HCT116 (cell line): ENCODE measurements at regions not wholly inside any gene's neighbourhood (a gene's known extent, or its start where the extent isn't known, plus 50 kb on each side); places are given as distances from the start of the nearest gene placed in this dataset.

Experiments
- ATAC-seq: fragments of 200-7000 bp; cut with Tn5 transposase; 2 replicates; pipeline ENCODE4 v1.9.1; 2020; ENCODE audit warnings: mild to moderate bottlenecking, moderate library complexity
- BruUV-seq: library from RNA; stranded (reverse); fragments of 400-500 nt; replicated peaks from 2 replicates; lab custom pipeline; 2021; lab: Mats Ljungman, UMichigan
- CTCF ChIA-PET: fragments of 300-600 bp; sonication (Branson Sonifier 250); formaldehyde crosslinking; loops from one replicate; lab custom pipeline; 2021; ENCODE audit warnings: antibody characterized with exemption; lab: Charles Lee
- POLR2A ChIA-PET: fragments of 300-600, 350-600 bp; sonication (Branson Sonifier 250); formaldehyde crosslinking; loops from one replicate; lab custom pipeline; 2021; ENCODE audit warnings: antibody characterized with exemption; lab: Charles Lee
- RAD21 ChIA-PET, 2 experiments: fragments of 300-600 bp; sonication (Branson Sonifier 250); formaldehyde crosslinking; loops; one replicate each; lab custom pipeline; 2023; ENCODE audit warnings: low total read pairs in 2 of 2; ENCODE audit not compliant: uncharacterized antibody in 2 of 2, unreplicated experiment in 2 of 2, low non-redundant PET in 1 of 2; lab: Charles Lee
- DNase-seq: peaks from one replicate; pipeline ENCODE4 v3.0.0-alpha.2; 2010; ENCODE audit warnings: low read depth, low spot score
- H2AFZ ChIP-seq: fragments of 200-600 bp; shearing (Covaris generic), sonication (generic); 2 replicates; pipeline ENCODE4 v1.6.1; 2017; ENCODE audit warnings: low read depth, mixed run types, mixed read lengths, antibody characterized with exemption, low read length; ENCODE audit not compliant: poor library complexity, severe bottlenecking
- H3K27ac ChIP-seq: 2 replicates; pipeline ENCODE4 v1.5.1; 2012; ENCODE audit warnings: low read depth, low read length
- H3K27me3 ChIP-seq: fragments of 200-600 bp; sonication (generic); 2 replicates; pipeline ENCODE4 v1.6.1; 2016; ENCODE audit warnings: mixed run types, low read length, mixed read lengths; ENCODE audit not compliant: insufficient read depth
- H3K36me3 ChIP-seq, 2 experiments: fragments of 200-500 bp in 1 of 2; fragments of 200-600 bp in 1 of 2; sonication (Bioruptor generic) in 1 of 2; sonication (generic) in 1 of 2; 2 replicates each; pipeline versions ENCODE4 v1.5.1 to v1.6.1; 2014 to 2016; ENCODE audit warnings: low read length in 2 of 2, inconsistent platforms in 1 of 2, mixed read lengths in 1 of 2, mixed run types in 1 of 2; ENCODE audit not compliant: insufficient read depth in 2 of 2, control insufficient read depth in 1 of 2
- H3K4me1 ChIP-seq, 2 experiments: fragments of 200-600 bp in 1 of 2; sonication (generic) in 1 of 2; 2 replicates each; pipeline versions ENCODE4 v1.5.1 to v1.6.1; 2012 to 2017; ENCODE audit warnings: low read length in 2 of 2, inconsistent platforms in 1 of 2, mild to moderate bottlenecking in 1 of 2, mixed read lengths in 1 of 2, mixed run types in 1 of 2, moderate library complexity in 1 of 2; ENCODE audit not compliant: insufficient read depth in 2 of 2, control insufficient read depth in 1 of 2
- H3K4me2 ChIP-seq: fragments of 200-600 bp; sonication (generic); 2 replicates; pipeline ENCODE4 v1.6.1; 2017; ENCODE audit warnings: mixed run types, low read length, mixed read lengths
- H3K4me3 ChIP-seq, 2 experiments: fragments of 200-600 bp in 1 of 2; sonication (generic) in 1 of 2; replicated peaks in 1 of 2; 2 replicates each; pipeline ENCODE4 v1.5.1; 2011 to 2016; ENCODE audit warnings: low read length in 2 of 2, control low read depth in 1 of 2, low read depth in 1 of 2, mild to moderate bottlenecking in 1 of 2, mixed read lengths in 1 of 2, mixed run types in 1 of 2
- H3K79me2 ChIP-seq: fragments of 200-600 bp; sonication (generic); 2 replicates; pipeline ENCODE4 v1.6.1; 2017; ENCODE audit warnings: mild to moderate bottlenecking, mixed run types, low read length, moderate library complexity, mixed read lengths; ENCODE audit not compliant: insufficient read depth
- H3K9ac ChIP-seq: fragments of 200-600 bp; sonication (generic); 2 replicates; pipeline ENCODE4 v1.6.1; 2016; ENCODE audit warnings: low read length, mixed read lengths
- H3K9me2 ChIP-seq: fragments of 200-600 bp; sonication (generic), shearing (Covaris generic); 2 replicates; pipeline ENCODE4 v1.6.1; 2017; ENCODE audit warnings: mixed run types, mild to moderate bottlenecking, moderate library complexity; ENCODE audit not compliant: insufficient read depth
- H3K9me3 ChIP-seq, 2 experiments: fragments of 200-500 bp in 1 of 2; fragments of 200-600 bp in 1 of 2; sonication (Bioruptor generic) in 1 of 2; sonication (generic) in 1 of 2; 2 replicates each; pipeline ENCODE4 v1.6.1; 2014 to 2017; ENCODE audit warnings: low read length in 2 of 2, mixed read lengths in 2 of 2, inconsistent platforms in 1 of 2, low read depth in 1 of 2, mild to moderate bottlenecking in 1 of 2, mixed run types in 1 of 2, moderate library complexity in 1 of 2; ENCODE audit not compliant: control insufficient read depth in 1 of 2, insufficient read depth in 1 of 2
- H4K20me1 ChIP-seq: fragments of 200-600 bp; sonication (generic), shearing (Covaris generic); 2 replicates; pipeline ENCODE4 v1.6.1; 2017; ENCODE audit warnings: mixed run types, mild to moderate bottlenecking, moderate library complexity; ENCODE audit not compliant: insufficient read depth
- ATF3 ChIP-seq: IDR thresholded peaks from 2 replicates; pipeline ENCODE4 v1.6.1; 2012
- CBX3 ChIP-seq: IDR thresholded peaks from 2 replicates; pipeline ENCODE4 v1.6.1; 2012; ENCODE audit warnings: low read depth
- CEBPB ChIP-seq: IDR thresholded peaks from 2 replicates; pipeline ENCODE4 v1.6.1; 2012; ENCODE audit warnings: low read depth
- EGR1 ChIP-seq: IDR thresholded peaks from 2 replicates; pipeline ENCODE4 v1.6.1; 2012; ENCODE audit warnings: low read depth
- ELF1 ChIP-seq: IDR thresholded peaks from 2 replicates; pipeline ENCODE4 v1.6.1; 2012; ENCODE audit warnings: low read depth, borderline replicate concordance
- EZH2 ChIP-seq: fragments of 200-600 bp; sonication (generic); IDR thresholded peaks from 2 replicates; pipeline ENCODE4 v1.6.1; 2017; ENCODE audit warnings: antibody characterized with exemption, mixed run types
- FOSL1 ChIP-seq: IDR thresholded peaks from 2 replicates; pipeline ENCODE4 v1.6.1; 2012; ENCODE audit warnings: low read depth
- POLR2AphosphoS5 ChIP-seq: IDR thresholded peaks from 2 replicates; pipeline ENCODE4 v1.6.1; 2011; ENCODE audit warnings: mild to moderate bottlenecking, low read depth, low read length, moderate library complexity
- RAD21 ChIP-seq: IDR thresholded peaks from 2 replicates; pipeline ENCODE4 v1.6.1; 2012; ENCODE audit warnings: low read depth, mild to moderate bottlenecking
- SIN3A ChIP-seq: IDR thresholded peaks from 2 replicates; pipeline ENCODE4 v1.6.1; 2012; ENCODE audit warnings: low read depth
- SP1 ChIP-seq: IDR thresholded peaks from 2 replicates; pipeline ENCODE4 v1.6.1; 2012; ENCODE audit warnings: low read depth
- TCF7L2 ChIP-seq: IDR thresholded peaks from 2 replicates; pipeline ENCODE4 v1.7.0; 2011; ENCODE audit warnings: borderline replicate concordance, inconsistent platforms; ENCODE audit not compliant: insufficient read depth, insufficient read length; ENCODE audit errors: extremely low read depth
- YY1 ChIP-seq: IDR thresholded peaks from 2 replicates; pipeline ENCODE4 v1.6.1; 2011; ENCODE audit warnings: low read length, low read depth, moderate library complexity, mild to moderate bottlenecking; ENCODE audit not compliant: insufficient replicate concordance; ENCODE audit errors: extremely low read depth
- ZFX ChIP-seq: fragments of 450-650 bp; IDR thresholded peaks from 2 replicates; pipeline ENCODE4 v1.6.1; 2017
- ZNF274 ChIP-seq: fragments of 200-500 bp; sonication (Bioruptor generic); IDR thresholded peaks from 2 replicates; pipeline ENCODE4 v1.6.1; 2014; ENCODE audit warnings: mild to moderate bottlenecking, low read depth, low read length, inconsistent platforms
- intact Hi-C: fragments of 100-400 bp; cut with micrococcal nuclease; formaldehyde crosslinking; loops from 2 replicates; pipeline ENCODE4 v1.10.0; 2022
- TF ChIP-seq, protein P1 (sequence below), 3 experiments: fragments of 200-600 bp in 1 of 3; sonication (generic) in 1 of 3; IDR thresholded peaks in 2 of 3; conservative IDR thresholded peaks in 1 of 3; 2 replicates each; pipeline ENCODE4 v1.5.1; 2012 to 2017; ENCODE audit warnings: low read depth in 2 of 3, low read length in 2 of 3, antibody characterized with exemption in 1 of 3, borderline replicate concordance in 1 of 3, control low read depth in 1 of 3, mild to moderate bottlenecking in 1 of 3, mixed read lengths in 1 of 3, mixed run types in 1 of 3, moderate library complexity in 1 of 3; ENCODE audit not compliant: insufficient read depth in 1 of 3
- TF ChIP-seq, protein P2 (sequence below): IDR thresholded peaks from 2 replicates; pipeline ENCODE4 v1.6.1; 2011; ENCODE audit warnings: mild to moderate bottlenecking, low read length, moderate library complexity; ENCODE audit not compliant: insufficient replicate concordance; ENCODE audit errors: extremely low read depth
- TF ChIP-seq, protein P3 (sequence below): IDR thresholded peaks from 2 replicates; pipeline ENCODE4 v1.6.1; 2012; ENCODE audit warnings: low read depth

DNA sequence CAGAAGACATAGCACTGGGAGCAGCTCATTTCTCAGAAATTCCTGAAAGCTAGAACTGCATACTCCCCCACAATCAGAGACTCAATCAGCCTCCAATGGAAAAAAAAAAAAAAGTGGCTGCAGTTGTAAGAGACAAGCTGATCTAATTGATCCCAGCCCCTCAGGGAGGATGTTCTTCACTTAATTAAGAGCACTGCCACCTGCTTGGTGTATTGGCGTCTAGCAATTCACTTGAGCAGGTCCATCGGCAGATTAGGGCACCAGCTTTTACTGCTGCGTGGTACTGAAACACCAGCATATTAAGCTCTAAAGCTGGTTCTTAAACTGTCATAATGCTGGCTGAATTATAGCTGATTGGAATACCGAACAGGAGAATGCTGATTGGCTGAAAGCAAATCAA, 1890.1 kb upstream of the WWC1 start:
- no peak for ATAC-seq
- CTCF ChIA-PET: no interaction called here

More for the DNA sequence above, 1890.1 kb upstream of the WWC1 start:
- Histone ChIP-seq H3K27me3 (no peaks in the 10 kb centered on the region), H3K4me3 (no peak overlapping the region), H3K9me3 (peaks cover 5 to 9% of the 10 kb centered on the region in 2 experiments; a peak in 2 of 4 replicates), H3K9me2 (no peaks in the 10 kb centered on the region), H2AFZ (no peak overlapping the region), H3K27ac (no peak overlapping the region), H3K4me1 (no peaks in the 10 kb centered on the region), H3K9ac (no peak overlapping the region), H3K4me2 (no peak overlapping the region), H3K79me2 (no peaks in the 10 kb centered on the region), H3K36me3 (no peaks in the 10 kb centered on the region), H4K20me1 (no peaks in the 10 kb centered on the region)
- TF ChIP-seq CEBPB: no peak
- no peak for TF ChIP-seq RAD21
- no peak for TF ChIP-seq EGR1
- no peak for TF ChIP-seq YY1
- no peak for TF ChIP-seq ATF3
- no peak for TF ChIP-seq ZFX
- no peak for TF ChIP-seq EZH2
- no peak for TF ChIP-seq SIN3A
- TF ChIP-seq, protein P1, sequence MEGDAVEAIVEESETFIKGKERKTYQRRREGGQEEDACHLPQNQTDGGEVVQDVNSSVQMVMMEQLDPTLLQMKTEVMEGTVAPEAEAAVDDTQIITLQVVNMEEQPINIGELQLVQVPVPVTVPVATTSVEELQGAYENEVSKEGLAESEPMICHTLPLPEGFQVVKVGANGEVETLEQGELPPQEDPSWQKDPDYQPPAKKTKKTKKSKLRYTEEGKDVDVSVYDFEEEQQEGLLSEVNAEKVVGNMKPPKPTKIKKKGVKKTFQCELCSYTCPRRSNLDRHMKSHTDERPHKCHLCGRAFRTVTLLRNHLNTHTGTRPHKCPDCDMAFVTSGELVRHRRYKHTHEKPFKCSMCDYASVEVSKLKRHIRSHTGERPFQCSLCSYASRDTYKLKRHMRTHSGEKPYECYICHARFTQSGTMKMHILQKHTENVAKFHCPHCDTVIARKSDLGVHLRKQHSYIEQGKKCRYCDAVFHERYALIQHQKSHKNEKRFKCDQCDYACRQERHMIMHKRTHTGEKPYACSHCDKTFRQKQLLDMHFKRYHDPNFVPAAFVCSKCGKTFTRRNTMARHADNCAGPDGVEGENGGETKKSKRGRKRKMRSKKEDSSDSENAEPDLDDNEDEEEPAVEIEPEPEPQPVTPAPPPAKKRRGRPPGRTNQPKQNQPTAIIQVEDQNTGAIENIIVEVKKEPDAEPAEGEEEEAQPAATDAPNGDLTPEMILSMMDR (IDR thresholded peaks at IDR 0.05 in 2 of 3, conservative IDR thresholded peaks at IDR 0.05 in 1 of 3; ENCODE audit: borderline replicate concordance in 1 of 3, insufficient read depth in 1 of 3, low read depth in 2 of 3, low read length in 2 of 3): no peak
- TF ChIP-seq CBX3: no peak
- no peak for TF ChIP-seq FOSL1
- TF ChIP-seq, protein P2, sequence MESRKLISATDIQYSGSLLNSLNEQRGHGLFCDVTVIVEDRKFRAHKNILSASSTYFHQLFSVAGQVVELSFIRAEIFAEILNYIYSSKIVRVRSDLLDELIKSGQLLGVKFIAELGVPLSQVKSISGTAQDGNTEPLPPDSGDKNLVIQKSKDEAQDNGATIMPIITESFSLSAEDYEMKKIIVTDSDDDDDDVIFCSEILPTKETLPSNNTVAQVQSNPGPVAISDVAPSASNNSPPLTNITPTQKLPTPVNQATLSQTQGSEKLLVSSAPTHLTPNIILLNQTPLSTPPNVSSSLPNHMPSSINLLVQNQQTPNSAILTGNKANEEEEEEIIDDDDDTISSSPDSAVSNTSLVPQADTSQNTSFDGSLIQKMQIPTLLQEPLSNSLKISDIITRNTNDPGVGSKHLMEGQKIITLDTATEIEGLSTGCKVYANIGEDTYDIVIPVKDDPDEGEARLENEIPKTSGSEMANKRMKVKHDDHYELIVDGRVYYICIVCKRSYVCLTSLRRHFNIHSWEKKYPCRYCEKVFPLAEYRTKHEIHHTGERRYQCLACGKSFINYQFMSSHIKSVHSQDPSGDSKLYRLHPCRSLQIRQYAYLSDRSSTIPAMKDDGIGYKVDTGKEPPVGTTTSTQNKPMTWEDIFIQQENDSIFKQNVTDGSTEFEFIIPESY: no peak
- TF ChIP-seq ZNF274: no peak
- TF ChIP-seq TCF7L2: no peak
- TF ChIP-seq POLR2AphosphoS5: no peak
- TF ChIP-seq SP1: no peak
- no peak for TF ChIP-seq ELF1
- TF ChIP-seq, protein P3, sequence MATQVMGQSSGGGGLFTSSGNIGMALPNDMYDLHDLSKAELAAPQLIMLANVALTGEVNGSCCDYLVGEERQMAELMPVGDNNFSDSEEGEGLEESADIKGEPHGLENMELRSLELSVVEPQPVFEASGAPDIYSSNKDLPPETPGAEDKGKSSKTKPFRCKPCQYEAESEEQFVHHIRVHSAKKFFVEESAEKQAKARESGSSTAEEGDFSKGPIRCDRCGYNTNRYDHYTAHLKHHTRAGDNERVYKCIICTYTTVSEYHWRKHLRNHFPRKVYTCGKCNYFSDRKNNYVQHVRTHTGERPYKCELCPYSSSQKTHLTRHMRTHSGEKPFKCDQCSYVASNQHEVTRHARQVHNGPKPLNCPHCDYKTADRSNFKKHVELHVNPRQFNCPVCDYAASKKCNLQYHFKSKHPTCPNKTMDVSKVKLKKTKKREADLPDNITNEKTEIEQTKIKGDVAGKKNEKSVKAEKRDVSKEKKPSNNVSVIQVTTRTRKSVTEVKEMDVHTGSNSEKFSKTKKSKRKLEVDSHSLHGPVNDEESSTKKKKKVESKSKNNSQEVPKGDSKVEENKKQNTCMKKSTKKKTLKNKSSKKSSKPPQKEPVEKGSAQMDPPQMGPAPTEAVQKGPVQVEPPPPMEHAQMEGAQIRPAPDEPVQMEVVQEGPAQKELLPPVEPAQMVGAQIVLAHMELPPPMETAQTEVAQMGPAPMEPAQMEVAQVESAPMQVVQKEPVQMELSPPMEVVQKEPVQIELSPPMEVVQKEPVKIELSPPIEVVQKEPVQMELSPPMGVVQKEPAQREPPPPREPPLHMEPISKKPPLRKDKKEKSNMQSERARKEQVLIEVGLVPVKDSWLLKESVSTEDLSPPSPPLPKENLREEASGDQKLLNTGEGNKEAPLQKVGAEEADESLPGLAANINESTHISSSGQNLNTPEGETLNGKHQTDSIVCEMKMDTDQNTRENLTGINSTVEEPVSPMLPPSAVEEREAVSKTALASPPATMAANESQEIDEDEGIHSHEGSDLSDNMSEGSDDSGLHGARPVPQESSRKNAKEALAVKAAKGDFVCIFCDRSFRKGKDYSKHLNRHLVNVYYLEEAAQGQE: no peak
- BruUV-seq: no TSS peak
- ChIA-PET POLR2A (no interaction called here), RAD21 (no interaction called here)
- intact Hi-C loops: no loop called here
- no peak for DNase-seq
